B cell (primary cell): ENCODE measurements at regions not wholly inside any gene's neighbourhood (a gene's known extent, or its start where the extent isn't known, plus 50 kb on each side); places are given as distances from the start of the nearest gene placed in this dataset.

Source experiments
- ATAC-seq: fragments of 200-7000 bp; cut with Tn5 transposase; one replicate; pipeline ENCODE4 v1.10.0; 2021; ENCODE audit warnings: low read depth, mild to moderate bottlenecking, moderate number of reproducible peaks, moderate library complexity
- CTCF ChIA-PET: fragments of 350-600 bp; sonication (Branson Sonifier 250); formaldehyde crosslinking; loops from one replicate; lab custom pipeline; 2021; ENCODE audit warnings: antibody characterized with exemption, inconsistent platforms; lab: Charles Lee
- POLR2A ChIA-PET: fragments of 350-600 bp; sonication (Branson Sonifier 250); formaldehyde crosslinking; loops from one replicate; lab custom pipeline; 2021; ENCODE audit warnings: antibody characterized with exemption; lab: Charles Lee
- DNase-seq: peaks from one replicate; pipeline ENCODE4 v3.0.0; 2013
- H2AFZ ChIP-seq: 2 replicates; pipeline ENCODE4 v1.6.1; 2012; ENCODE audit warnings: mild to moderate bottlenecking, low read depth, low read length; ENCODE audit not compliant: insufficient read depth, poor library complexity, severe bottlenecking
- H3K27ac ChIP-seq, 2 donors: 1 replicate in 1 of 2; 2 replicates in 1 of 2; pipeline ENCODE4 v1.5.1; 2012 to 2013; ENCODE audit warnings: low read length in 2 of 2, mild to moderate bottlenecking in 2 of 2, moderate library complexity in 1 of 2
- H3K27me3 ChIP-seq, 4 experiments: fragments of 200-600 bp in 1 of 4; sonication (generic) in 1 of 4; replicated peaks in 1 of 4; 1 replicate in 2 of 4; 2 replicates in 2 of 4; pipeline versions ENCODE4 v1.6.1 to v1.7.0; 2013 to 2016; ENCODE audit warnings: low read length in 3 of 4, mild to moderate bottlenecking in 2 of 4, mixed read lengths in 1 of 4, moderate library complexity in 1 of 4; ENCODE audit not compliant: insufficient read depth in 4 of 4, control insufficient read depth in 3 of 4; ENCODE audit errors: control extremely low read depth in 1 of 4
- H3K36me3 ChIP-seq, 2 experiments: replicated peaks in 1 of 2; 1 replicate in 1 of 2; 2 replicates in 1 of 2; pipeline versions ENCODE4 v1.6.1 to v1.7.1; 2013; ENCODE audit warnings: low read length in 1 of 2; ENCODE audit not compliant: insufficient read depth in 2 of 2, control insufficient read depth in 1 of 2; ENCODE audit errors: control extremely low read depth in 1 of 2, extremely low read depth in 1 of 2
- H3K4me1 ChIP-seq, 2 donors: fragments of 200-600 bp in 1 of 2; sonication (generic) in 1 of 2; 1 replicate in 1 of 2; 2 replicates in 1 of 2; pipeline versions ENCODE4 v1.5.1 to v1.6.1; 2013 to 2017; ENCODE audit warnings: low read length in 2 of 2; ENCODE audit not compliant: control insufficient read depth in 2 of 2, insufficient read depth in 2 of 2
- H3K4me2 ChIP-seq: replicated peaks from 2 replicates; pipeline ENCODE3; 2012; ENCODE audit warnings: mild to moderate bottlenecking, low read depth, low read length; ENCODE audit not compliant: poor library complexity, severe bottlenecking
- H3K4me3 ChIP-seq, 5 experiments: fragments of 200-600 bp in 1 of 5; sonication (generic) in 1 of 5; 1 replicate in 3 of 5; 2 replicates in 2 of 5; pipeline versions ENCODE4 v1.5.1 to v1.7.0; 2011 to 2016; ENCODE audit warnings: low read length in 4 of 5, mild to moderate bottlenecking in 4 of 5, low read depth in 2 of 5, control low read depth in 1 of 5, moderate library complexity in 1 of 5; ENCODE audit not compliant: insufficient read depth in 1 of 5; ENCODE audit errors: control extremely low read depth in 1 of 5, extremely low read depth in 1 of 5
- H3K79me2 ChIP-seq: fragments of 200-600 bp; sonication (generic); one replicate; pipeline ENCODE4 v1.6.0; 2016; ENCODE audit warnings: low read length; ENCODE audit not compliant: control insufficient read depth, insufficient read depth
- H3K9ac ChIP-seq: fragments of 200-600 bp; sonication (generic); 2 replicates; pipeline ENCODE4 v1.6.1; 2017; ENCODE audit warnings: mild to moderate bottlenecking, low read length, moderate library complexity
- H3K9me3 ChIP-seq, 3 donors: one replicate each; pipeline versions ENCODE4 v1.6.1 to v1.7.1; 2013; ENCODE audit warnings: low read length in 2 of 3; ENCODE audit not compliant: control insufficient read depth in 2 of 3, insufficient read depth in 1 of 3; ENCODE audit errors: control extremely low read depth in 1 of 3
- H4K20me1 ChIP-seq: 2 replicates; pipeline ENCODE4 v1.6.0; 2012; ENCODE audit warnings: mild to moderate bottlenecking, low read length; ENCODE audit not compliant: insufficient read depth, control insufficient read depth, poor library complexity, severe bottlenecking
- H3K27ac Mint-ChIP-seq: one replicate; pipeline ENCODE4 v1.8.0; 2021; ENCODE audit warnings: mixed read lengths
- H3K27me3 Mint-ChIP-seq: one replicate; pipeline ENCODE4 v1.8.0; 2021; ENCODE audit warnings: mixed read lengths
- H3K4me1 Mint-ChIP-seq: one replicate; pipeline ENCODE4 v1.8.0; 2021; ENCODE audit warnings: mixed read lengths
- H3K4me3 Mint-ChIP-seq: one replicate; pipeline ENCODE4 v1.8.0; 2021; ENCODE audit warnings: mixed read lengths
- H3K9me3 Mint-ChIP-seq: one replicate; pipeline ENCODE4 v1.8.0; 2022; ENCODE audit warnings: mixed read lengths; ENCODE audit not compliant: insufficient read depth
- CTCF ChIP-seq: fragments of 200-600 bp; IDR thresholded peaks from one replicate; pipeline ENCODE4 v1.8.0; 2022; ENCODE audit warnings: antibody characterized with exemption, mild to moderate bottlenecking
- EZH2 ChIP-seq: IDR thresholded peaks from 2 replicates; pipeline ENCODE4 v1.6.1; 2012; ENCODE audit warnings: borderline replicate concordance, low read depth, mild to moderate bottlenecking, moderate library complexity, low read length; ENCODE audit not compliant: insufficient read depth, poor library complexity, severe bottlenecking
- WGBS: methylation state at CpG from one replicate; pipeline ENCODE4 v1.1.5; 2013; ENCODE audit warnings: missing lambda C conversion rate; ENCODE audit not compliant: insufficient coverage; 5-methylcytosine and 5-hydroxymethylcytosine counted together
- intact Hi-C: fragments of 100-400 bp; cut with micrococcal nuclease; formaldehyde crosslinking; loops from one replicate; pipeline ENCODE4 v1.10.0; 2022

- H3K79me2 ChIP-seq: no peaks in the 10 kb centered on the region
- ATAC-seq: no peak
- WGBS: 60% methylated on average over 5 of the region's 6 CpGs
- H3K27ac Mint-ChIP-seq: no peak overlapping the region
- no peak overlapping the region for H3K9ac ChIP-seq
- H3K9me3 Mint-ChIP-seq: peaks cover under 1% of the 10 kb centered on the region
- H3K27me3 ChIP-seq: no peaks in the 10 kb centered on the region
- no peak overlapping the region for H3K27ac ChIP-seq
- H2AFZ ChIP-seq: no peak overlapping the region
- peaks cover 13% of the 10 kb centered on the region for H3K27me3 Mint-ChIP-seq
- no peak overlapping the region for H3K4me3 ChIP-seq
- TF ChIP-seq CTCF: no peak
- TF ChIP-seq EZH2: no peak
- no peak overlapping the region for H3K4me2 ChIP-seq
- ChIA-PET POLR2A (no interaction called here), CTCF (no interaction called here)
- no peaks in the 10 kb centered on the region for H4K20me1 ChIP-seq
- peaks cover 0 to 8% (median 0%) of the 10 kb centered on the region in 3 donors for H3K9me3 ChIP-seq
- no peak overlapping the region for H3K4me3 Mint-ChIP-seq
- no peaks in the 10 kb centered on the region for H3K36me3 ChIP-seq
- no peak for DNase-seq
- intact Hi-C loops: no loop called here
- H3K4me1 Mint-ChIP-seq: no peaks in the 10 kb centered on the region
- no peaks in the 10 kb centered on the region for H3K4me1 ChIP-seq
Observed at GRCh38 chr21:38957575-38958322, 152.0 kb downstream of the ETS2 start.

- no peak overlapping the region for H3K27ac Mint-ChIP-seq
- H3K27me3 Mint-ChIP-seq: peaks cover 13% of the 10 kb centered on the region
- Histone ChIP-seq H3K4me2 (no peak overlapping the region), H4K20me1 (no peaks in the 10 kb centered on the region), H3K9ac (no peak overlapping the region), H3K79me2 (no peaks in the 10 kb centered on the region), H3K4me3 (no peak overlapping the region), H3K27ac (no peak overlapping the region), H3K27me3 (no peaks in the 10 kb centered on the region), H2AFZ (no peak overlapping the region), H3K4me1 (no peaks in the 10 kb centered on the region), H3K36me3 (no peaks in the 10 kb centered on the region), H3K9me3 (peaks cover 0 to 3% (median 0%) of the 10 kb centered on the region in 3 donors)
- DNase-seq: no peak
- ATAC-seq: no peak
- H3K4me3 Mint-ChIP-seq: no peak overlapping the region
- H3K9me3 Mint-ChIP-seq: no peaks in the 10 kb centered on the region
- H3K4me1 Mint-ChIP-seq: no peaks in the 10 kb centered on the region
- ChIA-PET CTCF (no interaction called here), POLR2A (no interaction called here)
- WGBS: 81% methylated on average over 6 of the region's 10 CpGs
- no peak for TF ChIP-seq CTCF
- intact Hi-C loops: no loop called here
Observed at GRCh38 chr21:38956856-38957571, 151.3 kb downstream of the ETS2 start.
